ENCODE measurements at regions not wholly inside any gene's neighbourhood (a gene's known extent, or its start where the extent isn't known, plus 50 kb on each side); places are given as distances from the start of the nearest gene placed in this dataset.

DNA sequence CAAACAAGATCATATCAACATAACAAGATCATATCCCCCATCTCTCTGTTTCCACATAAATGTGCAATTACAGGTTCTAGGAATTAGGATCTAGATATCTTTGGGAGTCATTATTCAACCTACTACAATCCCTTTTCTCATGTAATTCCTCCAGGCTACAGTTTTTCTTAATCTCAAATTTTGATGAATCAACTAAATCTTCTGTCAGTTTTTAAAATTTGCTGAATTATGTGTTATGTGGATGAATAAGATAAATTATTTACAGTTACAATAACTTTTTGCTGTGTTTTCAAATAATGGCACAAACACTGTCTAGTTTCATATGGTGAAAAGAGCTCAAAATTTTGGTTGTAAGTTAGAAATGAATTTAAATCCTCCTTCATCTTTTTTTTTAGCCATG is 405.8 kb downstream of the FAM170A start:
- intact Hi-C loops (cut with DNase I): no loop called here
- no peak overlapping the region for H3K4me3 ChIP-seq
- H3K9me3 ChIP-seq: no peaks in the 10 kb centered on the region
- TF ChIP-seq, protein P1, sequence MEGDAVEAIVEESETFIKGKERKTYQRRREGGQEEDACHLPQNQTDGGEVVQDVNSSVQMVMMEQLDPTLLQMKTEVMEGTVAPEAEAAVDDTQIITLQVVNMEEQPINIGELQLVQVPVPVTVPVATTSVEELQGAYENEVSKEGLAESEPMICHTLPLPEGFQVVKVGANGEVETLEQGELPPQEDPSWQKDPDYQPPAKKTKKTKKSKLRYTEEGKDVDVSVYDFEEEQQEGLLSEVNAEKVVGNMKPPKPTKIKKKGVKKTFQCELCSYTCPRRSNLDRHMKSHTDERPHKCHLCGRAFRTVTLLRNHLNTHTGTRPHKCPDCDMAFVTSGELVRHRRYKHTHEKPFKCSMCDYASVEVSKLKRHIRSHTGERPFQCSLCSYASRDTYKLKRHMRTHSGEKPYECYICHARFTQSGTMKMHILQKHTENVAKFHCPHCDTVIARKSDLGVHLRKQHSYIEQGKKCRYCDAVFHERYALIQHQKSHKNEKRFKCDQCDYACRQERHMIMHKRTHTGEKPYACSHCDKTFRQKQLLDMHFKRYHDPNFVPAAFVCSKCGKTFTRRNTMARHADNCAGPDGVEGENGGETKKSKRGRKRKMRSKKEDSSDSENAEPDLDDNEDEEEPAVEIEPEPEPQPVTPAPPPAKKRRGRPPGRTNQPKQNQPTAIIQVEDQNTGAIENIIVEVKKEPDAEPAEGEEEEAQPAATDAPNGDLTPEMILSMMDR (IDR thresholded peaks at IDR 0.05): no peak
- no peaks in the 10 kb centered on the region for H3K4me1 ChIP-seq
- H3K27me3 ChIP-seq: no peaks in the 10 kb centered on the region
- no peak for DNase-seq
- no peak overlapping the region for H3K27ac ChIP-seq
- H3K36me3 ChIP-seq: no peaks in the 10 kb centered on the region
- no peak overlapping the region for H3K9ac ChIP-seq (ENCODE audit: low read depth in 2 of 2, low read length in 2 of 2)

DNA sequence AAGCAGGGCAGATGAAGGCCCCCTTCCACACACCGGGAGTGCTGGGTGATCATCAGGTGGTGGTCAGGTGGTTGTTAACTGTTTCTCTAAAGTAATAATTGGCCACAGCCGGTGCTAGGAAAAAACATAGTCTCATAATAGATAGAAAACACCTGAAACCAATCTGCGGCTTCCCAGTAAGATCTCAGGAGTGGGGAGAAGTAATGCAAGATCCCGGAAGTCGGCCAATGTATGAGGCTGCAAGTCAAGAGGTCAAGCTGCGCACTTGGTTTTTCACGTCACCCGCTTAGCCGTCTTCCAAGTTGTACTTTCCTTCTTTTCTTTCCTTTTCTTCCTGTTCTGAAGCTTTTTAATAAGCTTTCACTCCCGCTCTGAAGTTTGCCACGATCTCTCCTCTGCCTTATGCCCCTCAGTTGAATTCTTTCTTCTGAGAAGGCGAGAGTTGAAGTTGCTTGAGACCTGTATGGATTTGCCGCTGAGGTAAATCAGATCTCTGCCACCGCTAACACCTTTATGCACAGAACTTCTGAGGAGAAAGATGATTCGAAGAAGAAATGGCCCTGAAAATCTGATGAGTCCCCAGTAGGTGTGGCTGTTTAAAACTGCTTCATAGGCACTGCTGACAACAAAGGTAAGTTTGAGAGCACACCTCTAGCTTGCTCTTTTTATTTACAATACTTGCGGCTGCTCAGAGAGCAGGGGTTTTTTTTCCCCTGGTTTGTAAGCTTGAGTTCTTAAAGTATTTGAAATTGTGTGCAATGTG is 406.6 kb downstream of the FAM170A start:
- intact Hi-C loops (cut with DNase I): no loop called here
- Histone ChIP-seq H3K9me3 (no peaks in the 10 kb centered on the region), H3K27me3 (no peaks in the 10 kb centered on the region), H3K4me3 (no peak overlapping the region), H3K36me3 (no peaks in the 10 kb centered on the region), H3K9ac (ENCODE audit: low read depth in 2 of 2, low read length in 2 of 2) (no peak overlapping the region), H3K27ac (no peak overlapping the region), H3K4me1 (no peaks in the 10 kb centered on the region)
- no peak for DNase-seq
- TF ChIP-seq, protein P1 (IDR thresholded peaks at IDR 0.05): no peak

DNA sequence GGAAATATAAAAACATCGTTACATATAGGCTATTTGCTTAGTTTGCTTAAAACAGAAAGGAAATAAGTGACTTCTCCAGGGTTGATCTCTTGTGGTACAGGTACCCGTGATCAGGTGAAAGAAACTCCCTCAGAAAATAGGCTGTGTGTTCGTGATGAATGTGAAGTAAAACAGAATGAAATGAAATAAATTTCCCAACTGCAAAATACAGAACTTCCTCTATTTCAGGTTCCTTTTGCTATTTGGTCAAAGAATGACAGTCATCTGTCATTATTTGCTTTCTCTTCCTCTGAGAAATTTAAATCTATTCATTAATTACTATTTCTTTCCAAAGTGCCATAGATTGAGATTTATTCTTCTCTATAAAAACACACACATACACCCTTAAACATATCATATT is 408.1 kb downstream of the FAM170A start:
- intact Hi-C loops (cut with DNase I): no loop called here
- DNase-seq: no peak
- no peaks in the 10 kb centered on the region for H3K4me1 ChIP-seq
- H3K36me3 ChIP-seq: no peaks in the 10 kb centered on the region
- H3K27ac ChIP-seq: no peak overlapping the region
- no peak overlapping the region for H3K4me3 ChIP-seq
- no peaks in the 10 kb centered on the region for H3K9me3 ChIP-seq
- no peak overlapping the region for H3K9ac ChIP-seq (ENCODE audit: low read depth in 2 of 2, low read length in 2 of 2)
- no peaks in the 10 kb centered on the region for H3K27me3 ChIP-seq
- TF ChIP-seq, protein P1 (IDR thresholded peaks at IDR 0.05): no peak

DNA sequence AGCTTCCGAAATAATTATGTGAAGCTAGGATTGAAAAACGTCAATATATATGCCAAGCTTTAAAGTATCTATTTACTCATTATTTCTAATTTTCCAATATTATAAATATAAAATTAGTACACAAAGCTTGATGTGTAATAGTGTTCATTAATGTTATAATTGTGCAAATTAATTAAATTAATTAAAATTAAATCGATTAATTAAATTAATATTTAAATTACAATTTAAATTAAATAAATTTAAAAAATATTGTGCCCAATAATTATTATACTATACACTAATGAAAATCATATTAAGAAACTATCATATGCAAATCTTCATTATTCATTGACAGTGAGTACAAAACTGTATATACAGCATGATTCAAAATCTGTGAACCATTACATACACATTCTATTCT is 409.8 kb downstream of the FAM170A start:
- no peaks in the 10 kb centered on the region for H3K9me3 ChIP-seq
- no peaks in the 10 kb centered on the region for H3K27me3 ChIP-seq
- DNase-seq: no peak
- no peak overlapping the region for H3K4me3 ChIP-seq
- no peak overlapping the region for H3K27ac ChIP-seq
- no peak overlapping the region for H3K9ac ChIP-seq (ENCODE audit: low read depth in 2 of 2, low read length in 2 of 2)
- no peaks in the 10 kb centered on the region for H3K36me3 ChIP-seq
- TF ChIP-seq, protein P1 (IDR thresholded peaks at IDR 0.05): no peak
- no peaks in the 10 kb centered on the region for H3K4me1 ChIP-seq
- intact Hi-C loops (cut with DNase I): no loop called here

DNA sequence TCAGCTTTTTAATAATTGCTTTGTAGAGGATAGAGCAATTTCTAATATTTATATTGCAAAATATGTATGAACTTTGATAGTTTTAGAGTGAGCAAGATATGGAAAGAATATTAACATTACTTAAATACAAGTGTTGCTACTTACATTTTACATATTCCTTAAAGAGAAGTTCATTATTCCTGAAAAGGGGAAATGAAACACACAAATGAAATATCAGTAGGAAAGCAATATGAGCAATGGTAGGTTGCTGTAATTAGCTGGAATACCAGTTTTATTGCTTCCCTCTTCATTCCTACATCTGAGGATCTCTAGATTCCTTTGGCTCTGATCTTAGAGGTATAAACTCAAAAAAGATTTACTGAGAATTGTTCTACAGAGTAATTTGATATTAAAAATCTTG is 414.1 kb downstream of the FAM170A start:
- H3K27ac ChIP-seq: no peak overlapping the region
- H3K4me3 ChIP-seq: no peak overlapping the region
- H3K27me3 ChIP-seq: no peaks in the 10 kb centered on the region
- H3K4me1 ChIP-seq: no peaks in the 10 kb centered on the region
- intact Hi-C loops (cut with DNase I): no loop called here
- DNase-seq: no peak
- no peaks in the 10 kb centered on the region for H3K9me3 ChIP-seq
- H3K9ac ChIP-seq (ENCODE audit: low read depth in 2 of 2, low read length in 2 of 2): no peak overlapping the region
- H3K36me3 ChIP-seq: no peaks in the 10 kb centered on the region
- TF ChIP-seq, protein P1 (IDR thresholded peaks at IDR 0.05): no peak

All from colonic mucosa (tissue), 4 donors.